GM18507 (cell line): ENCODE measurements at regions not wholly inside any gene's neighbourhood (a gene's known extent, or its start where the extent isn't known, plus 50 kb on each side); places are given as distances from the start of the nearest gene placed in this dataset.

Experiments used
- DNase-seq: peaks from one replicate; pipeline ENCODE4 v3.0.0; 2011; ENCODE audit warnings: low read depth; ENCODE audit not compliant: insufficient read length; ENCODE audit errors: extremely low spot score
- FAIRE-seq: peaks from 2 replicates; lab custom pipeline; 2011; peaks lifted over from hg19 to GRCh38; lab: Jason Lieb, UNC

GRCh38 chr22:27554841-27555456, 246.6 kb downstream of the MN1 start:
- no peak for FAIRE-seq
- DNase-seq, result no peak

- FAIRE-seq (no peak), DNase-seq (no peak)
Measured at GRCh38 chr22:27556371-27556770, 245.2 kb downstream of the MN1 start.

- no peak for FAIRE-seq
Measured at GRCh38 chr22:27557286-27558008, 244.1 kb downstream of the MN1 start.

GRCh38 chr22:27558658-27559371, 242.7 kb downstream of the MN1 start:
- no peak for FAIRE-seq
- DNase-seq, result no peak

More at GRCh38 chr22:27557286-27558008, 244.1 kb downstream of the MN1 start:
- no peak for DNase-seq

GRCh38 chr22:27560781-27561180, 240.8 kb downstream of the MN1 start:
- DNase-seq, result no peak
- FAIRE-seq, result no peak

- DNase-seq (no peak), FAIRE-seq (no peak)
Measured at GRCh38 chr22:27561286-27561904, 240.2 kb downstream of the MN1 start.

GRCh38 chr22:27564806-27565205, 236.8 kb downstream of the MN1 start:
- FAIRE-seq (no peak), DNase-seq (no peak)

- DNase-seq, result no peak
- FAIRE-seq, result no peak
Measured at GRCh38 chr22:27566602-27567001, 235.0 kb downstream of the MN1 start.

- FAIRE-seq (no peak), DNase-seq (no peak)
Measured at GRCh38 chr22:27568265-27568664, 233.3 kb downstream of the MN1 start.

- FAIRE-seq (no peak), DNase-seq (no peak)
Measured at GRCh38 chr22:27571463-27572277, 229.9 kb downstream of the MN1 start.

- DNase-seq (no peak), FAIRE-seq (no peak)
Measured at GRCh38 chr22:27572278-27572666, 229.3 kb downstream of the MN1 start.

- no peak for FAIRE-seq
Measured at GRCh38 chr22:27573280-27574001, 228.1 kb downstream of the MN1 start.

GRCh38 chr22:27574002-27574366, 227.6 kb downstream of the MN1 start:
- DNase-seq (no peak), FAIRE-seq (no peak)

More at GRCh38 chr22:27573280-27574001, 228.1 kb downstream of the MN1 start:
- DNase-seq, result no peak

GRCh38 chr22:27574651-27575050, 226.9 kb downstream of the MN1 start:
- FAIRE-seq (no peak), DNase-seq (no peak)

GRCh38 chr22:27575348-27575747, 226.2 kb downstream of the MN1 start:
- FAIRE-seq, result no peak
- no peak for DNase-seq

- DNase-seq, result no peak
- no peak for FAIRE-seq
Measured at GRCh38 chr22:27576413-27576812, 225.1 kb downstream of the MN1 start.

- DNase-seq, result no peak
Measured at GRCh38 chr22:27576815-27577573, 224.6 kb downstream of the MN1 start.

GRCh38 chr22:27577574-27577969, 224.0 kb downstream of the MN1 start:
- no peak for FAIRE-seq
- no peak for DNase-seq

More at GRCh38 chr22:27576815-27577573, 224.6 kb downstream of the MN1 start:
- no peak for FAIRE-seq
